IgD-negative memory B cell (primary cell): ENCODE measurements at regions not wholly inside any gene's neighbourhood (a gene's known extent, or its start where the extent isn't known, plus 50 kb on each side); places are given as distances from the start of the nearest gene placed in this dataset.
A peak's percentile ranks its signal among the peaks of the same experiment; 100 is the strongest.

Source experiments
- H3K27ac Mint-ChIP-seq, 3 donors: one replicate each; pipeline ENCODE4 v1.8.0; 2020 to 2022; ENCODE audit warnings: mild to moderate bottlenecking in 3 of 3, mixed read lengths in 3 of 3, moderate library complexity in 1 of 3
- H3K27me3 Mint-ChIP-seq: one replicate; pipeline ENCODE4 v1.8.0; 2021; ENCODE audit warnings: mixed read lengths
- H3K36me3 Mint-ChIP-seq: one replicate; pipeline ENCODE4 v1.8.0; 2020; ENCODE audit warnings: mild to moderate bottlenecking, mixed read lengths
- H3K4me1 Mint-ChIP-seq, 3 donors: one replicate each; pipeline ENCODE4 v1.8.0; 2020 to 2022; ENCODE audit warnings: mixed read lengths in 3 of 3, mild to moderate bottlenecking in 1 of 3
- H3K4me3 Mint-ChIP-seq, 4 donors: one replicate each; pipeline ENCODE4 v1.8.0; 2020 to 2022; ENCODE audit warnings: mild to moderate bottlenecking in 4 of 4, mixed read lengths in 4 of 4, moderate library complexity in 3 of 4
- H3K9me3 Mint-ChIP-seq, 3 donors: one replicate each; pipeline ENCODE4 v1.8.0; 2020 to 2021; ENCODE audit warnings: mixed read lengths in 3 of 3, mild to moderate bottlenecking in 1 of 3

GRCh38 chr2:189287982-189288521 is 108.5 kb upstream of the COL5A2 start:
- H3K27ac Mint-ChIP-seq, result no peak overlapping the region
- no peaks in the 10 kb centered on the region for H3K4me1 Mint-ChIP-seq

GRCh38 chr2:189291460-189291859 is 111.9 kb upstream of the COL5A2 start:
- no peaks in the 10 kb centered on the region for H3K4me1 Mint-ChIP-seq
- H3K27ac Mint-ChIP-seq, result no peak overlapping the region
- no peaks in the 10 kb centered on the region for H3K27me3 Mint-ChIP-seq
- no peaks in the 10 kb centered on the region for H3K36me3 Mint-ChIP-seq
- H3K4me3 Mint-ChIP-seq, result no peak overlapping the region
- peaks cover 0 to 8% (median 4%) of the 10 kb centered on the region in 3 donors for H3K9me3 Mint-ChIP-seq

More at GRCh38 chr2:189287982-189288521, 108.5 kb upstream of the COL5A2 start:
- Mint-ChIP-seq H3K4me3 (no peak overlapping the region), H3K27me3 (no peaks in the 10 kb centered on the region), H3K36me3 (no peaks in the 10 kb centered on the region), H3K9me3 (peaks cover 0 to 8% (median 2%) of the 10 kb centered on the region in 3 donors)

DNA sequence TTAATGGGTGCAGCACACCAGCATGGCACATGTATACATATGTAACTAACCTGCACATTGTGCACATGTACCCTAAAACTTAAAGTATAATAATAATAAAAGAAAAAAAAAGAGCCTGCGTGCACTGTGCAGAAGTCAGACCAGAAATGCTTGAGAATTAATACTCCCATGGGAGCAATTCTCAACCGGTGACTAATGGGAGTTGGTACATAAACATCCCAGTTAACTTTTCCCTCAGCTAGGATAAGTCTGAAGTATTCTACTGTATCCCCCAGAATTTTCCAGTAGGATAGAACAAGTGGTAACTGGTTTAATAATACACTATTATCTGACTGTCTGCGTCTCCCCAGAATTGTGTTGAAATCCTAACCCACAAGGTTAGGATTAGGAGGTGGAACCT is 113.6 kb upstream of the COL5A2 start:
- H3K27me3 Mint-ChIP-seq, result no peaks in the 10 kb centered on the region
- H3K27ac Mint-ChIP-seq, result no peak overlapping the region
- no peaks in the 10 kb centered on the region for H3K4me1 Mint-ChIP-seq
- no peak overlapping the region for H3K4me3 Mint-ChIP-seq
- H3K36me3 Mint-ChIP-seq, result no peaks in the 10 kb centered on the region
- H3K9me3 Mint-ChIP-seq, result peaks cover 0 to 8% (median 4%) of the 10 kb centered on the region in 3 donors

DNA sequence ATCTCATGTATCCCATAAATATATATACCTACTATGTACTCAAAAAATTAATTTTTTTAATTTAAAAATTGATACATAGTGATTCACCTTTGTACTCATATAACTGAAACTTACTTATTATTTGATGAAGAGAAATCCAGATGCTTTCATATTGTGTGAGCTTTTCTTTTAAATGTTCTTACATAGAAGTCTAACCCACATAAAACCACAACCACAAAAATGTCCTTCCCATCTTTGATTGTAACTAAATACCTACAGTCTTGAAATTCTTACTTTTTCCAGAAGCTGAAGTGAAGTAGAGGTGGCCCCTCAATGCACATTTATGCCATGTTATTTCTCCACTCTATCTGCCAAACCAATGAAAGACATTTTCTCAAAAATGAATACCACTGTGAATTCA is 117.9 kb upstream of the COL5A2 start:
- Mint-ChIP-seq H3K27ac (no peak overlapping the region), H3K4me1 (no peaks in the 10 kb centered on the region), H3K36me3 (no peaks in the 10 kb centered on the region), H3K27me3 (no peaks in the 10 kb centered on the region), H3K4me3 (no peak overlapping the region), H3K9me3 (peaks cover 0 to 2% (median 0%) of the 10 kb centered on the region in 3 donors)

- Mint-ChIP-seq H3K4me3 (no peak overlapping the region), H3K36me3 (no peaks in the 10 kb centered on the region), H3K27me3 (no peaks in the 10 kb centered on the region), H3K27ac (no peak overlapping the region), H3K9me3 (peaks cover 0 to 2% (median 0%) of the 10 kb centered on the region in 3 donors), H3K4me1 (no peaks in the 10 kb centered on the region)
These were observed 118.5 kb upstream of the COL5A2 start for GRCh38 chr2:189298038-189298437.

DNA sequence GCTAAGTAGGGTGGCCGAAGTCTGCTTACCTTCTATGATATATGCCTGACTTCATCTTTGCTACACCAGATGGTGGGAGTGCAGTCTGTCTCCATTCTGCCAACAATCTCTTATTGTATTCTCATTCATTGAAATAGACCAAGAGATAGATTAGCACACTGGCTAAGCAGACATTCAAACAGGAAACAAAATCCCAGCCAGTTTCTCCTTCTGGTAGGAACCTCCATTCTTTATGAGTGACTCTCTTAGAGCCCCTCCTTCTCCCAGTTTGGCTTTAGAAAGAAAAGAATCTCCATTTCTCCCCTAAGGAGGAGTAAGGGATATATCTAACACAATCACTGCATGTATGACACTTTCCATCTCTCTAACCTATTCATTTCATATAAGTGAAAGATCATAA is 118.9 kb upstream of the COL5A2 start:
- H3K4me3 Mint-ChIP-seq, result no peak overlapping the region
- no peaks in the 10 kb centered on the region for H3K4me1 Mint-ChIP-seq
- no peak overlapping the region for H3K27ac Mint-ChIP-seq
- H3K36me3 Mint-ChIP-seq, result no peaks in the 10 kb centered on the region
- peaks cover 0 to 2% (median 0%) of the 10 kb centered on the region in 3 donors for H3K9me3 Mint-ChIP-seq
- H3K27me3 Mint-ChIP-seq, result no peaks in the 10 kb centered on the region

GRCh38 chr2:189299974-189300373 is 120.4 kb upstream of the COL5A2 start:
- no peak overlapping the region for H3K27ac Mint-ChIP-seq
- no peaks in the 10 kb centered on the region for H3K27me3 Mint-ChIP-seq
- H3K9me3 Mint-ChIP-seq, result peaks cover 0 to 2% (median 0%) of the 10 kb centered on the region in 3 donors
- no peak overlapping the region for H3K4me3 Mint-ChIP-seq
- H3K4me1 Mint-ChIP-seq, result no peaks in the 10 kb centered on the region
- no peaks in the 10 kb centered on the region for H3K36me3 Mint-ChIP-seq

DNA sequence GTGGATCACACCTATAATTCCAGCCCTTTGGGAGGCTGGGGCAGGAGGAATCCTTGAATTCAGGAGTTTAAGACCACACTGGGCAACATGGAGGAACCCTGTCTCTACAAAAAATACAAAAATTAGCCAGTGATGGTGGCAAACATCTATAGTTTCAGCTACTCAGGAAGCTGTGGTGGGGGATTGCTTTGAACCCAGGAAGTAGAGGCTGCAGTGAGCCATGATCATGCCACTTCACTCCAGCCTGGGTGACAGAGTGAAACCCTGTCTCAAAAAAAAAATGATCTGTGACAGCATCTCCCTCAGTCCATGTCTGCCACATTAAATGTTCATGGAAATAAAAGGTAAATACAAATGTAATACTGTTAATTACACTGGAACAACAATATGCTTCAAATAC is 121.4 kb upstream of the COL5A2 start:
- no peak overlapping the region for H3K27ac Mint-ChIP-seq
- H3K36me3 Mint-ChIP-seq, result no peaks in the 10 kb centered on the region
- no peaks in the 10 kb centered on the region for H3K27me3 Mint-ChIP-seq
- H3K4me1 Mint-ChIP-seq, result no peaks in the 10 kb centered on the region
- no peak overlapping the region for H3K4me3 Mint-ChIP-seq
- peaks cover 0 to 2% (median 0%) of the 10 kb centered on the region in 3 donors for H3K9me3 Mint-ChIP-seq

GRCh38 chr2:189302274-189302948 is 122.8 kb upstream of the COL5A2 start:
- Mint-ChIP-seq H3K9me3 (no peaks in the 10 kb centered on the region), H3K4me1 (no peaks in the 10 kb centered on the region), H3K36me3 (no peaks in the 10 kb centered on the region), H3K27ac (peak overlapping the region in 1 of 3 donors; percentile 69), H3K4me3 (no peak overlapping the region), H3K27me3 (no peaks in the 10 kb centered on the region)

DNA sequence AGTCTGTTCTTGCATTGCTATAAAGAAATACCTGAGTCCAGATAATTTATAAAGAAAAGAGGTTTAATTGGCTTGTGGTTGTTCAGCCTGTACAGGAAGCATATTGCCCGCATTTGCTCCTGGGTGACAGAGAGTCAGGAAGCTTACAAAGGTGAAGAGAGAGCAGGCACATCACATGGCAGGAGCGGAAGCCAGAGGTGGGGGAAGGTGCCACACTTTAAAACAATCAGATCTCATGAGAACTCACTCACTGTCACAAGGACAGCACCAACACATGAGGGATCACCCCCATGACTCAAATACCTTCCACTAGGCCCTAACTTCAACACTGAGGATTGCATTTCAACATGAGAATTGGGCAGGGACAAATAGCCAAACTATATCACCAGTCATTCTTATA is 124.8 kb upstream of the COL5A2 start:
- H3K27me3 Mint-ChIP-seq, result no peaks in the 10 kb centered on the region
- H3K36me3 Mint-ChIP-seq, result no peaks in the 10 kb centered on the region
- no peak overlapping the region for H3K4me3 Mint-ChIP-seq
- peak overlapping the region in 1 of 3 donors; percentile 53 for H3K27ac Mint-ChIP-seq
- no peaks in the 10 kb centered on the region for H3K4me1 Mint-ChIP-seq
- H3K9me3 Mint-ChIP-seq, result no peaks in the 10 kb centered on the region

- no peaks in the 10 kb centered on the region for H3K27me3 Mint-ChIP-seq
- no peaks in the 10 kb centered on the region for H3K9me3 Mint-ChIP-seq
- no peak overlapping the region for H3K4me3 Mint-ChIP-seq
- no peaks in the 10 kb centered on the region for H3K36me3 Mint-ChIP-seq
- no peak overlapping the region for H3K27ac Mint-ChIP-seq
- no peaks in the 10 kb centered on the region for H3K4me1 Mint-ChIP-seq
These were observed 125.9 kb upstream of the COL5A2 start for GRCh38 chr2:189305291-189305943.

- H3K4me3 Mint-ChIP-seq, result no peak overlapping the region
- H3K4me1 Mint-ChIP-seq, result no peaks in the 10 kb centered on the region
- no peaks in the 10 kb centered on the region for H3K27me3 Mint-ChIP-seq
- H3K27ac Mint-ChIP-seq, result no peak overlapping the region
- no peaks in the 10 kb centered on the region for H3K36me3 Mint-ChIP-seq
- H3K9me3 Mint-ChIP-seq, result no peaks in the 10 kb centered on the region
These were observed 127.0 kb upstream of the COL5A2 start for GRCh38 chr2:189306525-189306924.

DNA sequence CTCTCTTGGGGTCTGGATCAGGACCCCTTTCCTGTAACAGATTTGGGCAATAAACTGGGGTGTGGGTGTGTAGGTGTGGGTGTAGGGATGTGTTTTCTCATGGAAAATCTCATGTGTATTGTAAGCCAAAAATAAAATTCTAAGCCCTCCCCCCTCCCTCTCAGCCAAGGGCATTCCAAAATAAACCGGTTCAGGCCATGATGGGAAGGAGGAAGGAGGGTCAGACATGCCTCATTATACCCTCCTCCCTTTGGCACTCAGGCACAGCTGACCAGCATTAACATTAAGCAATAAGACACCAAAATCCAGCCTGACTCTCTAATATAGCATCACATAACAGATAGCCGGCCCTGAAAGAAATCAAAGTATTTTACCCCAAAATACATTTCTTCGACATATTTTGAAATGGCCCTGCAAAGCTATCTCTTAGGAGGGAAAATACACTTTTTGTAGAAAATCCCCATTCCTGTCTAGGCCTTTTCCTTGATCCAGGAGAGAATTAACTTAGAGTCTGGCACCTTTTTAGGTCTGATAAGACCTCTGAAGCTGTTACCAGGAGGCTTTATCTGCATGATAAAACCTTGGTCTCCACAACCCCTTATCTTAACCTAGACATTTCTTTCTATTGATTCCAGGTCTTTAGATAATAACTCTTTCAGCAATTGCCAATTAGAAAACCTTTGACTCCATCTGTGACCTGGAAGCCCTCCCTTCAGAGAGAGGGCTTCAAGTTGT is 128.7 kb upstream of the COL5A2 start:
- no peak overlapping the region for H3K27ac Mint-ChIP-seq

DNA sequence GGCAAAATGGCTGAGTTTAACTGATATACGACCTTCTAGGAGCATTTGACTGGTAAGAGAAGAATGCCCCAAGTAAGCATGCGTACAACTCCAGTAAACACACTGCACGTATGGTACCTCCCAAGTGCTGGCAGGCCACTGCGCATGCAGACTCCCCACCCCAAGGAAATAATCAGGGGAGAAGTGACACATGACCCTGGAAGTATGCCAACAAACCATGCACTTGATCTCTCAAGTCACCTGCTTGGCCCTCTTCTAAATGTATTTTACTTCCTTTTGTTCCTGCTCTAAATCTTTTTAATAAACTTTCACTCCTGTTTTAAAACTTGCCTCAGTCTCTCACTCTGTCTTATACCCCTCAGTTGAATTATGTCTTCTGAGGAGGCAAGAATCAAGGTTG is 129.8 kb upstream of the COL5A2 start:
- H3K4me3 Mint-ChIP-seq, result no peak overlapping the region
- no peaks in the 10 kb centered on the region for H3K27me3 Mint-ChIP-seq
- no peaks in the 10 kb centered on the region for H3K4me1 Mint-ChIP-seq
- H3K9me3 Mint-ChIP-seq, result no peaks in the 10 kb centered on the region
- no peak overlapping the region for H3K27ac Mint-ChIP-seq
- no peaks in the 10 kb centered on the region for H3K36me3 Mint-ChIP-seq

More for the DNA sequence above, 128.7 kb upstream of the COL5A2 start:
- Mint-ChIP-seq H3K4me3 (no peak overlapping the region), H3K27me3 (no peaks in the 10 kb centered on the region), H3K9me3 (no peaks in the 10 kb centered on the region), H3K36me3 (no peaks in the 10 kb centered on the region), H3K4me1 (no peaks in the 10 kb centered on the region)

- Mint-ChIP-seq H3K9me3 (peaks cover 0 to 7% (median 2%) of the 10 kb centered on the region in 3 donors), H3K4me3 (no peak overlapping the region), H3K36me3 (no peaks in the 10 kb centered on the region), H3K27me3 (no peaks in the 10 kb centered on the region), H3K27ac (no peak overlapping the region), H3K4me1 (no peaks in the 10 kb centered on the region)
These were observed 129.1 kb upstream of the WDR75 start for GRCh38 chr2:189312211-189312610.
